GM23248 (cell line): ENCODE measurements at regions not wholly inside any gene's neighbourhood (a gene's known extent, or its start where the extent isn't known, plus 50 kb on each side); places are given as distances from the start of the nearest gene placed in this dataset.
"Not testable (repeated sequence)": the region's sequence is repeated elsewhere in the genome, so short reads cannot be mapped to it uniquely, and the experiment has no call there.

Source experiments
- DNase-seq: peaks from one replicate; pipeline ENCODE4 v3.0.0-alpha.2; 2015
- H2AFZ ChIP-seq: fragments of 200-600 bp; sonication (generic); 2 replicates; pipeline ENCODE4 v1.6.1; 2016; ENCODE audit warnings: antibody characterized with exemption
- H3F3A ChIP-seq: fragments of 200-600 bp; sonication (generic); 2 replicates; pipeline ENCODE4 v1.6.1; 2016; ENCODE audit warnings: mild to moderate bottlenecking, antibody characterized with exemption, mixed run types; ENCODE audit not compliant: insufficient read depth
- H3K27ac ChIP-seq: fragments of 200-600 bp; sonication (generic); 2 replicates; pipeline ENCODE4 v1.5.1; 2016; ENCODE audit warnings: mild to moderate bottlenecking
- H3K27me3 ChIP-seq: fragments of 200-600 bp; sonication (generic); replicated peaks from 2 replicates; pipeline ENCODE4 v1.6.1; 2016; ENCODE audit warnings: mild to moderate bottlenecking; ENCODE audit not compliant: insufficient read depth
- H3K36me3 ChIP-seq: fragments of 200-600 bp; sonication (generic); 2 replicates; pipeline ENCODE4 v1.6.1; 2016; ENCODE audit warnings: low read depth, mild to moderate bottlenecking
- H3K4me1 ChIP-seq: fragments of 200-600 bp; sonication (generic); 2 replicates; pipeline ENCODE4 v1.6.1; 2016; ENCODE audit warnings: mild to moderate bottlenecking; ENCODE audit not compliant: insufficient read depth
- H3K4me2 ChIP-seq: fragments of 200-600 bp; sonication (generic); one replicate; pipeline ENCODE4 v1.6.1; 2016; ENCODE audit warnings: mild to moderate bottlenecking; ENCODE audit not compliant: unreplicated experiment
- H3K4me3 ChIP-seq: fragments of 200-600 bp; sonication (generic); 2 replicates; pipeline ENCODE4 v1.5.1; 2016; ENCODE audit warnings: mild to moderate bottlenecking
- H3K79me2 ChIP-seq: fragments of 200-600 bp; sonication (generic); 2 replicates; pipeline ENCODE4 v1.6.1; 2016; ENCODE audit warnings: mild to moderate bottlenecking; ENCODE audit not compliant: insufficient read depth
- H3K9ac ChIP-seq: fragments of 200-600 bp; sonication (generic); 2 replicates; pipeline ENCODE4 v1.6.1; 2016; ENCODE audit warnings: mild to moderate bottlenecking
- H3K9me2 ChIP-seq: fragments of 200-600 bp; sonication (generic); 2 replicates; pipeline ENCODE4 v1.6.1; 2016; ENCODE audit warnings: mixed run types, mild to moderate bottlenecking, moderate library complexity; ENCODE audit not compliant: insufficient read depth
- H3K9me3 ChIP-seq: fragments of 200-600 bp; sonication (generic); one replicate; pipeline ENCODE4 v1.6.1; 2017; ENCODE audit warnings: low read depth
- H4K20me1 ChIP-seq: fragments of 200-600 bp; sonication (generic); 2 replicates; pipeline ENCODE4 v1.6.0; 2016; ENCODE audit not compliant: insufficient read depth
- EZH2 ChIP-seq: fragments of 200-600 bp; sonication (generic); IDR thresholded peaks from 2 replicates; pipeline ENCODE4 v1.6.1; 2018; ENCODE audit warnings: antibody characterized with exemption, mild to moderate bottlenecking; ENCODE audit not compliant: insufficient read depth, poor library complexity, severe bottlenecking
- EZH2phosphoT487 ChIP-seq: fragments of 200-600 bp; sonication (generic); IDR thresholded peaks from 2 replicates; pipeline ENCODE4 v1.6.1; 2018; ENCODE audit warnings: antibody characterized with exemption, moderate library complexity, mild to moderate bottlenecking, low read depth; ENCODE audit not compliant: insufficient read depth
- WGBS, 2 experiments: methylation state at CpG; one replicate each; pipeline ENCODE4 v1.1.6; 2015 to 2017; ENCODE audit warnings: low lambda C conversion rate in 2 of 2, low coverage in 1 of 2; ENCODE audit errors: missing lambda C conversion rate in 2 of 2; 5-methylcytosine and 5-hydroxymethylcytosine counted together
- in situ Hi-C: fragments of 300-500 bp; cut with MboI; formaldehyde crosslinking; loops from 2 replicates; pipeline ENCODE4 v1.15.0; 2020

- no peak for TF ChIP-seq EZH2phosphoT487
- no peak for TF ChIP-seq EZH2
- WGBS, 2 experiments = 43 to 46% methylated on average over 2 of the region's 2 CpGs
- Histone ChIP-seq H3K79me2 (peaks cover 95% of the 10 kb centered on the region), H3K27me3 (no peaks in the 10 kb centered on the region), H3K4me2 (no peak overlapping the region), H2AFZ (no peak overlapping the region), H3K4me3 (no peak overlapping the region), H3K4me1 (peaks cover 28% of the 10 kb centered on the region), H3K36me3 (peaks cover 3% of the 10 kb centered on the region; the same call in 1 of the 2 replicates), H3K9me3 (no peaks in the 10 kb centered on the region), H3K27ac (no peak overlapping the region), H3K9me2 (no peaks in the 10 kb centered on the region), H3F3A (peaks cover 47% of the 10 kb centered on the region), H4K20me1 (peaks cover 54% of the 10 kb centered on the region), H3K9ac (no peak overlapping the region)
- no peak for DNase-seq
- in situ Hi-C loops = no loop called here
Observed at GRCh38 chr9:110093417-110093816, 114.5 kb downstream of the C9orf152 start.

- 99 to 100% methylated on average over 4 of the region's 4 CpGs for WGBS, 2 experiments
- Histone ChIP-seq H3K79me2 (peaks cover 95% of the 10 kb centered on the region), H3F3A (peaks cover 49% of the 10 kb centered on the region), H3K9ac (no peak overlapping the region), H3K27ac (no peak overlapping the region), H3K9me2 (no peaks in the 10 kb centered on the region), H3K36me3 (peaks cover 7% of the 10 kb centered on the region; the same call in 1 of the 2 replicates), H2AFZ (no peak overlapping the region), H4K20me1 (peaks cover 54% of the 10 kb centered on the region), H3K4me2 (no peak overlapping the region), H3K4me3 (no peak overlapping the region), H3K4me1 (peaks cover 32% of the 10 kb centered on the region), H3K27me3 (no peaks in the 10 kb centered on the region), H3K9me3 (no peaks in the 10 kb centered on the region)
- in situ Hi-C loops = no loop called here
- DNase-seq = no peak
- TF ChIP-seq EZH2 (no peak), EZH2phosphoT487 (no peak)
Observed at GRCh38 chr9:110093871-110094270, 114.1 kb downstream of the C9orf152 start.

- Histone ChIP-seq H3K9me2 (no peaks in the 10 kb centered on the region), H3K27ac (peak overlapping the region; percentile 50), H3K4me2 (no peak overlapping the region), H2AFZ (no peak overlapping the region), H4K20me1 (peaks cover 47% of the 10 kb centered on the region), H3K4me1 (peaks cover 42% of the 10 kb centered on the region), H3K27me3 (no peaks in the 10 kb centered on the region), H3K79me2 (peaks cover 94% of the 10 kb centered on the region), H3K36me3 (peaks cover 8% of the 10 kb centered on the region; the same call in 1 of the 2 replicates), H3K9ac (no peak overlapping the region), H3K9me3 (no peaks in the 10 kb centered on the region), H3K4me3 (no peak overlapping the region), H3F3A (peaks cover 47% of the 10 kb centered on the region)
- DNase-seq = no peak
- in situ Hi-C loops = no loop called here
- 24 to 26% methylated on average over 2 of the region's 2 CpGs for WGBS, 2 experiments
- no peak for TF ChIP-seq EZH2phosphoT487
- TF ChIP-seq EZH2 = no peak
Observed at GRCh38 chr9:110095161-110095595, 112.8 kb downstream of the C9orf152 start.

- no peak overlapping the region for H3K4me3 ChIP-seq
- no peak overlapping the region for H3K4me2 ChIP-seq
- H3K79me2 ChIP-seq = peaks cover 94% of the 10 kb centered on the region
- 23 to 47% methylated on average over 2 of the region's 2 CpGs for WGBS, 2 experiments
- DNase-seq = peak; percentile 84
- no peaks in the 10 kb centered on the region for H3K27me3 ChIP-seq
- peaks cover 48% of the 10 kb centered on the region for H3K4me1 ChIP-seq
- H4K20me1 ChIP-seq = peaks cover 41% of the 10 kb centered on the region
- H3F3A ChIP-seq = peaks cover 48% of the 10 kb centered on the region
- peaks cover 8% of the 10 kb centered on the region; the same call in 1 of the 2 replicates for H3K36me3 ChIP-seq
- no peak overlapping the region for H2AFZ ChIP-seq
- in situ Hi-C loops = no loop called here
- no peaks in the 10 kb centered on the region for H3K9me3 ChIP-seq
- TF ChIP-seq EZH2phosphoT487 (no peak), EZH2 (no peak)
- H3K27ac ChIP-seq = peak overlapping the region; percentile 50
- no peak overlapping the region for H3K9ac ChIP-seq
- no peaks in the 10 kb centered on the region for H3K9me2 ChIP-seq
Observed at GRCh38 chr9:110095776-110096175, 112.2 kb downstream of the C9orf152 start.

GRCh38 chr9:110096674-110097073, 111.3 kb downstream of the C9orf152 start:
- H2AFZ ChIP-seq, H3K27me3 ChIP-seq, H3K9me3 ChIP-seq, H3K36me3 ChIP-seq, H3K9ac ChIP-seq, H3K4me3 ChIP-seq, H3K4me2 ChIP-seq, in situ Hi-C loops, H3K9me2 ChIP-seq: not testable (repeated sequence)
- Histone ChIP-seq H3K79me2 (peaks cover 94% of the 10 kb centered on the region), H3K4me1 (peaks cover 48% of the 10 kb centered on the region), H3F3A (peaks cover 54% of the 10 kb centered on the region), H4K20me1 (peaks cover 38% of the 10 kb centered on the region), H3K27ac (peak overlapping the region; percentile 50; the same call in 1 of the 2 replicates)
- peak; percentile 53 for DNase-seq
- 78 to 81% methylated on average over 3 of the region's 3 CpGs for WGBS, 2 experiments
